ENCODE measurements at regions not wholly inside any gene's neighbourhood (a gene's known extent, or its start where the extent isn't known, plus 50 kb on each side); places are given as distances from the start of the nearest gene placed in this dataset.

- H3K4me3 ChIP-seq (ENCODE audit: low read depth, poor library complexity, severe bottlenecking): no peak overlapping the region
- intact Hi-C loops (cut with DNase I; ENCODE audit: low total_unique reads): no loop called here
- no peak for TF ChIP-seq POLR2A (IDR thresholded peaks at IDR 0.05)
- peak in 1 of 2 donors; percentile 80 for DNase-seq (ENCODE audit: low spot score in 2 of 2)
- WGBS, 2 donors: 92 to 98% methylated on average over 23 of the region's 23 CpGs
Observed at GRCh38 chr9:129285979-129286772, 108.1 kb upstream of the IER5L start.

DNA sequence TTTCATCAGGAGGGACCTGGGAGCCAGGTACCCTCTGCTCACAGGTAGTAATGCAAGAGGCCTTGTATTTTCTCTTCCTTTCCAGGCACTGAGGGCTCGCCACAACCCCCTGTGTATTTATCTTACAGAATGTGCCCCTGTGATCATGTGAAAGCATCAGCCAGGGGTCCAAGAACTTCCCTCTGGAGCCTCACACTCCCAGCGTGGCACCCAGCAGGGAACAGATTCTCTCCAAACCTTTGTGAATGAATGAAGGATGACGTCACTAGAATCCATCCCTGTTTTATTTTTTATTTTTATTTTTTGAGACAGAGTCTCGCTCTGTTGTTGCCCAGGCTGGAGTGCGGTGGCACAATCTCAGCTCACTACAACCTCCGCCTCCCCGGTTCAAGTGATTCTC is 107.3 kb upstream of the IER5L start:
- DNase-seq (ENCODE audit: low spot score in 2 of 2): peak in 1 of 2 donors; percentile 31
- WGBS, 2 donors: 91 to 94% methylated on average over 7 of the region's 7 CpGs
- intact Hi-C loops (cut with DNase I; ENCODE audit: low total_unique reads): no loop called here
- no peak for TF ChIP-seq POLR2A (IDR thresholded peaks at IDR 0.05)
- TF ChIP-seq, protein P1, sequence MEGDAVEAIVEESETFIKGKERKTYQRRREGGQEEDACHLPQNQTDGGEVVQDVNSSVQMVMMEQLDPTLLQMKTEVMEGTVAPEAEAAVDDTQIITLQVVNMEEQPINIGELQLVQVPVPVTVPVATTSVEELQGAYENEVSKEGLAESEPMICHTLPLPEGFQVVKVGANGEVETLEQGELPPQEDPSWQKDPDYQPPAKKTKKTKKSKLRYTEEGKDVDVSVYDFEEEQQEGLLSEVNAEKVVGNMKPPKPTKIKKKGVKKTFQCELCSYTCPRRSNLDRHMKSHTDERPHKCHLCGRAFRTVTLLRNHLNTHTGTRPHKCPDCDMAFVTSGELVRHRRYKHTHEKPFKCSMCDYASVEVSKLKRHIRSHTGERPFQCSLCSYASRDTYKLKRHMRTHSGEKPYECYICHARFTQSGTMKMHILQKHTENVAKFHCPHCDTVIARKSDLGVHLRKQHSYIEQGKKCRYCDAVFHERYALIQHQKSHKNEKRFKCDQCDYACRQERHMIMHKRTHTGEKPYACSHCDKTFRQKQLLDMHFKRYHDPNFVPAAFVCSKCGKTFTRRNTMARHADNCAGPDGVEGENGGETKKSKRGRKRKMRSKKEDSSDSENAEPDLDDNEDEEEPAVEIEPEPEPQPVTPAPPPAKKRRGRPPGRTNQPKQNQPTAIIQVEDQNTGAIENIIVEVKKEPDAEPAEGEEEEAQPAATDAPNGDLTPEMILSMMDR (IDR thresholded peaks at IDR 0.05): no peak
- no peak overlapping the region for H3K4me3 ChIP-seq (ENCODE audit: low read depth, poor library complexity, severe bottlenecking)

DNA sequence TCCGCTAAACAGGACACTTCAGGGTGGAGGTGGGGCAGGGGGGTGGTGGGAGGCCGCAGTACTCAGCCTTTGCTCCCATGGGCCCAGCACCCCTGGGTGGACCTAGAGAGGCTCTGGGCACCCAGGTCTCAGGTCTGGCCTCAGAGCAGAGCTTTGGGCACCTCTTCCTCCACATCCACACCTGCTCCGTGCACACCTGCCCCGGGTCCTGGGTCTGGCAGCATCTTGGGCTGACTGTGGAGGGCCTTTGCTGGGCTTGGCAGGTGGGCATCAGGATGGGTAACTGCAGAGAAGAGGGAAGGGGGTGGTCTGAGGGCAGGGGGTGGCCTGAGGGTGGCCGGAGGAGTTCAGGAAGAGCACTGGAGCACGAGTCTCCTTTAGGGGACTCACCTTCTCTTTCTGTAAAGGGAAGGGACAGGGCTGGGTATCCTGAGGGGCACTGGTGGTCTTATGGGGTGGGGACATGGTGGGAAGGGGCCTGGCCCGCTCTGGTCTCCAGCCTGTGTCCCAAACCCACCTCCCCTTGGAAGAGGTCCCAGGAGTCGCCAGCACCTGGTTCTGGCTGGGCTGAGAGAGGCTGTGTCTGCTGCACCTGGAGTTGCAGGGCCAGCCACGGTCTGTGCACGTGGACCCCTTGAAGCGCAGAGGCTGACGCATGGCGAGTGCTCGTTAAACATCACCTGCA is 106.7 kb upstream of the IER5L start:
- intact Hi-C loops (cut with DNase I; ENCODE audit: low total_unique reads): no loop called here
- TF ChIP-seq, protein P1 (IDR thresholded peaks at IDR 0.05): no peak
- no peak for TF ChIP-seq POLR2A (IDR thresholded peaks at IDR 0.05)
- no peak overlapping the region for H3K4me3 ChIP-seq (ENCODE audit: low read depth, poor library complexity, severe bottlenecking)
- 96 to 97% methylated on average over 10 to 11 of the region's 14 CpGs for WGBS, 2 donors
- peak in 1 of 2 donors; percentile 76 for DNase-seq (ENCODE audit: low spot score in 2 of 2)

GRCh38 chr9:129283705-129284606 is 105.9 kb upstream of the IER5L start:
- DNase-seq (ENCODE audit: low spot score in 2 of 2): peak in 1 of 2 donors; percentile 84
- intact Hi-C loops (cut with DNase I; ENCODE audit: low total_unique reads): no loop called here
- no peak overlapping the region for H3K4me3 ChIP-seq (ENCODE audit: low read depth, poor library complexity, severe bottlenecking)
- 88 to 89% methylated on average over 28 of the region's 28 CpGs for WGBS, 2 donors
- no peak for TF ChIP-seq POLR2A (IDR thresholded peaks at IDR 0.05)
- TF ChIP-seq, protein P1 (IDR thresholded peaks at IDR 0.05): no peak

DNA sequence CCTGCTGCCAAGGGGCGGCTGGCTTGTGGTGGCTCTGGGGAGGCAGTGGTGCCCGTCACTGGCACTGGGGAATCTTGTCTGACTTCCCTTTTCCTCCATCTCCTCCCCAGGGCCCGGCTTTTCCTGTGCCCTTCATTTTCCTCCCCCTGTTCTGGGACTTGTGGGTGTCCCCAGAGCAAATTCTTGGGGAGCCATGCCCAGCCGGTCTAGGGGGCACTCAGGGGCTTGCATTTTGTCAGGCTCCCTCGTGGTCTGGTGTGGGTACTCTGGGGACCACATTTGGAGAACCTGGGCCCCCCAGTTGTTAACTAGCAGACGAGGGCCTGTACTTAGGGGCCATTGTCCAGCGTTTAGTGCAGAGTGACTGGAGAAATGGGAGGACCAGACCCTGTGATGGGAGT is 105.2 kb upstream of the IER5L start:
- WGBS, 2 donors: 63 to 64% methylated on average over 7 of the region's 7 CpGs

More for the DNA sequence above, 105.2 kb upstream of the IER5L start:
- intact Hi-C loops (cut with DNase I; ENCODE audit: low total_unique reads): no loop called here
- DNase-seq (ENCODE audit: low spot score in 2 of 2): peak in 1 of 2 donors; percentile 84
- TF ChIP-seq, protein P1 (IDR thresholded peaks at IDR 0.05): no peak
- no peak for TF ChIP-seq POLR2A (IDR thresholded peaks at IDR 0.05)
- no peak overlapping the region for H3K4me3 ChIP-seq (ENCODE audit: low read depth, poor library complexity, severe bottlenecking)
